K562 (cell line): ENCODE measurements at regions not wholly inside any gene's neighbourhood (a gene's known extent, or its start where the extent isn't known, plus 50 kb on each side); places are given as distances from the start of the nearest gene placed in this dataset.

Experiments
- ATAC-seq: fragments of 200-7000 bp; cut with Tn5 transposase; 3 replicates; pipeline ENCODE4 v1.9.1; 2020; ENCODE audit warnings: moderate library complexity
- BruUV-seq: library from RNA; stranded (reverse); fragments of 400-500 nt; replicated peaks from 2 replicates; lab custom pipeline; 2021; lab: Mats Ljungman, UMichigan
- CTCF ChIA-PET: fragments of 300-600 bp; formaldehyde crosslinking; extraction: SDS; loops from one replicate; lab custom pipeline; 2021; ENCODE audit warnings: low intra/inter-chr PET ratio; lab: Yijun Ruan, JAX
- POLR2A ChIA-PET: fragments of 300-600, 350-650 bp; sonication (Branson Sonifier 250); formaldehyde crosslinking; extraction: SDS; loops from one replicate; lab custom pipeline; 2021; ENCODE audit warnings: antibody characterized with exemption, inconsistent platforms; lab: Yijun Ruan, JAX
- DNase-seq, 4 experiments: peaks; one replicate each; pipeline versions ENCODE4 v3.0.0 to v3.0.0-alpha.2; 2011 to 2018; ENCODE audit warnings: low spot score in 3 of 4, mixed read lengths in 3 of 4; ENCODE audit errors: extremely low read depth in 1 of 4
- FAIRE-seq: peaks from 2 replicates; lab custom pipeline; 2011; peaks lifted over from hg19 to GRCh38; lab: Jason Lieb, UNC
- H2AFZ ChIP-seq: 2 replicates; pipeline ENCODE4 v1.6.0; 2011; ENCODE audit warnings: low read depth, low read length, control low read depth, inconsistent platforms
- H3K27ac ChIP-seq: fragments of 200-600 bp; 3 replicates; pipeline ENCODE4 v1.8.0; 2011; ENCODE audit warnings: low read depth, mild to moderate bottlenecking, control low read depth, inconsistent platforms, low read length, moderate library complexity, mixed read lengths; ENCODE audit errors: extremely low read depth
- H3K27me3 ChIP-seq, 2 experiments: fragments of 300-600 bp in 1 of 2; 2 replicates in 1 of 2; 3 replicates in 1 of 2; pipeline versions ENCODE4 v1.6.0 to v1.8.0; 2011; ENCODE audit warnings: inconsistent platforms in 2 of 2, low read length in 2 of 2, mild to moderate bottlenecking in 1 of 2, mixed read lengths in 1 of 2, moderate library complexity in 1 of 2; ENCODE audit not compliant: control insufficient read depth in 2 of 2, insufficient read depth in 2 of 2
- H3K36me3 ChIP-seq: fragments of 300-600 bp; 3 replicates; pipeline ENCODE4 v1.8.0; 2011; ENCODE audit warnings: mild to moderate bottlenecking, low read length, inconsistent platforms; ENCODE audit not compliant: control insufficient read depth, insufficient read depth
- H3K4me1 ChIP-seq, 2 experiments: fragments of 200-600 bp in 1 of 2; replicated peaks in 1 of 2; 2 replicates in 1 of 2; 3 replicates in 1 of 2; pipeline versions ENCODE4 v1.5.1 to v1.8.0; 2011; ENCODE audit warnings: inconsistent platforms in 2 of 2, low read length in 2 of 2, mild to moderate bottlenecking in 1 of 2, mixed read lengths in 1 of 2, moderate library complexity in 1 of 2; ENCODE audit not compliant: control insufficient read depth in 2 of 2, insufficient read depth in 2 of 2
- H3K4me2 ChIP-seq: 2 replicates; pipeline ENCODE4 v1.6.1; 2011; ENCODE audit warnings: low read length, control low read depth, inconsistent platforms, mixed read lengths; ENCODE audit not compliant: insufficient read depth
- H3K4me3 ChIP-seq: fragments of 200-600 bp; sonication (generic), shearing (Covaris generic); 2 replicates; pipeline ENCODE4 v1.5.1; 2016; ENCODE audit warnings: control low read depth, inconsistent platforms
- H3K79me2 ChIP-seq: fragments of 200-600 bp; 3 replicates; pipeline ENCODE4 v1.8.0; 2011; ENCODE audit warnings: low read length, inconsistent platforms; ENCODE audit not compliant: control insufficient read depth, insufficient read depth
- H3K9ac ChIP-seq, 2 experiments: 2 replicates each; pipeline versions ENCODE4 v1.6.0 to v1.6.1; 2011; ENCODE audit warnings: low read depth in 2 of 2, low read length in 2 of 2, control low read depth in 1 of 2, inconsistent platforms in 1 of 2, mild to moderate bottlenecking in 1 of 2, mixed read lengths in 1 of 2; ENCODE audit not compliant: insufficient read depth in 1 of 2
- H3K9me1 ChIP-seq: one replicate; pipeline ENCODE4 v1.6.0; 2011; ENCODE audit warnings: inconsistent platforms, mild to moderate bottlenecking, low read length, moderate library complexity; ENCODE audit not compliant: control insufficient read depth, insufficient read depth
- H3K9me3 ChIP-seq: replicated peaks from 2 replicates; pipeline ENCODE4 v1.5.1; 2011; ENCODE audit warnings: low read depth, low read length, inconsistent platforms; ENCODE audit not compliant: control insufficient read depth, insufficient read depth
- H4K20me1 ChIP-seq: replicated peaks from 2 replicates; pipeline ENCODE4 v1.6.1; 2011; ENCODE audit warnings: low read length, inconsistent platforms, mixed read lengths; ENCODE audit not compliant: control insufficient read depth, insufficient read depth
- CHD4 ChIP-seq: fragments of 200-600 bp; sonication (generic); IDR thresholded peaks from 3 replicates; pipeline ENCODE4 v1.6.1; 2012; ENCODE audit warnings: low read depth, mild to moderate bottlenecking, mixed read lengths, low read length, inconsistent platforms; ENCODE audit not compliant: insufficient read depth, insufficient replicate concordance, poor library complexity, severe bottlenecking
- ETS2 ChIP-seq: IDR thresholded peaks from 2 replicates; pipeline ENCODE4 v1.6.1; 2016; ENCODE audit warnings: borderline replicate concordance, missing genetic modification characterization, mild to moderate bottlenecking, moderate library complexity, missing compliant biosample characterization; ENCODE audit not compliant: poor library complexity, severe bottlenecking
- KAT2B ChIP-seq: IDR thresholded peaks from one replicate; pipeline ENCODE4 v1.6.1; 2012; ENCODE audit warnings: low read depth, mild to moderate bottlenecking, control low read depth, inconsistent platforms, low read length, moderate library complexity
- NFIC ChIP-seq: fragments of 450-650 bp; IDR thresholded peaks from 2 replicates; pipeline ENCODE4 v1.6.1; 2017; ENCODE audit warnings: mild to moderate bottlenecking, inconsistent platforms
- THRAP3 ChIP-seq: fragments of 450-650 bp; IDR thresholded peaks from 2 replicates; pipeline ENCODE4 v1.6.1; 2016; ENCODE audit warnings: mild to moderate bottlenecking, inconsistent platforms, borderline replicate concordance
- XRCC3 ChIP-seq: fragments of 450-650 bp; IDR thresholded peaks from 2 replicates; pipeline ENCODE4 v1.6.1; 2017; ENCODE audit warnings: mild to moderate bottlenecking, moderate library complexity
- ZNF551 ChIP-seq: fragments of 250-450 bp; sonication (Bioruptor Pico); IDR thresholded peaks from 2 replicates; pipeline ENCODE4 v1.5.0; 2021; ENCODE audit warnings: mild to moderate bottlenecking, moderate library complexity
- WGBS: fragments of 100-300 bp; shearing (Covaris generic); methylation state at CpG from one replicate; pipeline ENCODE4 v1.1.6; 2016; ENCODE audit warnings: low coverage, mixed read lengths; ENCODE audit not compliant: insufficient coverage; ENCODE audit errors: missing lambda C conversion rate; 5-methylcytosine and 5-hydroxymethylcytosine counted together
- in situ Hi-C: fragments of 300-500 bp; cut with MboI; formaldehyde crosslinking; loops from 4 replicates; pipeline ENCODE4 v1.15.0; 2018; ENCODE audit warnings: inconsistent platforms, mixed read lengths
- intact Hi-C: fragments of 100-400 bp; cut with micrococcal nuclease; formaldehyde crosslinking; loops from 2 replicates; pipeline ENCODE4 v1.14.2; 2022

DNA sequence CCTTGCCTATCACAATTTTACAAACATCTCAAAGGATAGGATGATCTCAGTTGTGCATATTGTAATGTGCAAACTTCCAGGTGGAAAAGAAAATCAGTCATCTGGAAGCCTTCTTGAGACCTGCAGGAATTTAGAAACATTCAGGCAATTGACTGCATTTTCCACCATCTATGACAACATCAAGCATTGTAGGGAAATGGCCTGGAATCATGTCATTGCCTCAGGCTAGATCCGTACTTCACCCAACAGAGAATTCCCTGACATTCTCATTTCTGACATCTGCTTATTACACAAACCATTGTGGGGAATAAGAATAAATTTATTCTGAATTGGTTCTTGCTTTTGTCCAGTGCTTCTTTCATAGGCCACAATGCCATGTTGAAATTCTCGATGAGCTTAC, 124.9 kb upstream of the NPVF start (continued):
- no peak for TF ChIP-seq NFIC
- no peak for TF ChIP-seq ZNF551 (CRISPR knock-in tag)
- no peak for TF ChIP-seq KAT2B
- TF ChIP-seq XRCC3: no peak

DNA sequence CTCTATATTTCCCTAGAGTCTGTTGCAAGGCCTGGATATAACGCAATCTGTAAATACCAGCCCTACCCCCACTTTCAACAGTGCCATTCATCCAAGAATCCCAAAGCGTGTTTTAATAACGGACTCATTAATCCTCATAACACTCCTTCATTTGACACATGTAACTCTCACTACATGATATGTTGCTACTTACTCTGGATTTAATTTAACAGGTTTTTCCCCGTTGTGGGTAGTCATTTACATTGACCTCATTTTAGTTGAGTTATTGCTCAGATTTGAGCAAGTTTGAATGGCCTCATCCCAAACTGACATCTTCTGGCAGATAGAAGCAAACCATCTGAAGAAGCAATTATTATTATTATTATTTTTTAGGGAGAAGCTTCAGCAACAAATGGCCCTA, 125.4 kb upstream of the NPVF start:
- DNase-seq (no peak), ATAC-seq (no peak), FAIRE-seq (no peak)
- Histone ChIP-seq H3K4me1 (no peaks in the 10 kb centered on the region), H3K9me1 (no peaks in the 10 kb centered on the region), H3K36me3 (no peaks in the 10 kb centered on the region), H3K79me2 (no peaks in the 10 kb centered on the region), H3K27ac (no peak overlapping the region), H2AFZ (no peak overlapping the region), H3K4me3 (no peak overlapping the region), H3K4me2 (no peak overlapping the region), H4K20me1 (no peaks in the 10 kb centered on the region), H3K9me3 (no peaks in the 10 kb centered on the region), H3K9ac (no peak overlapping the region), H3K27me3 (no peaks in the 10 kb centered on the region; a peak in 3 of 5 replicates)
- 0% methylated on average over 4 of the region's 4 CpGs for WGBS
- intact Hi-C loops (no loop called here), in situ Hi-C loops (no loop called here)
- ChIA-PET CTCF (no interaction called here), POLR2A (no interaction called here)
- no TSS peak for BruUV-seq
- TF ChIP-seq THRAP3 (no peak), ETS2 (tag) (no peak), CHD4 (no peak)
